Upper lobe of right lung (tissue), 1 donor: ENCODE measurements at regions not wholly inside any gene's neighbourhood (a gene's known extent, or its start where the extent isn't known, plus 50 kb on each side); places are given as distances from the start of the nearest gene placed in this dataset.
"Not testable (repeated sequence)": the region's sequence is repeated elsewhere in the genome, so short reads cannot be mapped to it uniquely, and the experiment has no call there.

Source experiments
- ATAC-seq: fragments of 200-7000 bp; cut with Tn5 transposase; one replicate; pipeline ENCODE4 v1.9.1; 2020; ENCODE audit warnings: mild to moderate bottlenecking, moderate library complexity
- DNase-seq: peaks from one replicate; pipeline ENCODE4 v3.0.0-alpha.2; 2020
- H3K27ac ChIP-seq: fragments of 200-600 bp; one replicate; pipeline ENCODE4 v1.8.0; 2022
- H3K27me3 ChIP-seq: fragments of 200-600 bp; one replicate; pipeline ENCODE4 v1.8.0; 2022; ENCODE audit warnings: mild to moderate bottlenecking
- H3K36me3 ChIP-seq: fragments of 200-600 bp; one replicate; pipeline ENCODE4 v1.8.0; 2022
- H3K4me1 ChIP-seq: fragments of 200-600 bp; one replicate; pipeline ENCODE4 v1.8.0; 2022
- H3K4me3 ChIP-seq: fragments of 200-600 bp; one replicate; pipeline ENCODE4 v1.8.0; 2022; ENCODE audit warnings: mild to moderate bottlenecking
- H3K9me3 ChIP-seq: fragments of 200-600 bp; one replicate; pipeline ENCODE4 v1.8.0; 2022
- intact Hi-C: fragments of 100-400 bp; cut with DNase I; formaldehyde crosslinking; loops from one replicate; pipeline ENCODE4 v1.11.0; 2022
- TF ChIP-seq, protein P1 (sequence below): fragments of 200-600 bp; IDR thresholded peaks from one replicate; pipeline ENCODE4 v1.8.0; 2022; ENCODE audit warnings: antibody characterized with exemption
- donor health status: DM: no; HTN: yes; CAD: no; lungs with severe emphysema.

- TF ChIP-seq, protein P1, sequence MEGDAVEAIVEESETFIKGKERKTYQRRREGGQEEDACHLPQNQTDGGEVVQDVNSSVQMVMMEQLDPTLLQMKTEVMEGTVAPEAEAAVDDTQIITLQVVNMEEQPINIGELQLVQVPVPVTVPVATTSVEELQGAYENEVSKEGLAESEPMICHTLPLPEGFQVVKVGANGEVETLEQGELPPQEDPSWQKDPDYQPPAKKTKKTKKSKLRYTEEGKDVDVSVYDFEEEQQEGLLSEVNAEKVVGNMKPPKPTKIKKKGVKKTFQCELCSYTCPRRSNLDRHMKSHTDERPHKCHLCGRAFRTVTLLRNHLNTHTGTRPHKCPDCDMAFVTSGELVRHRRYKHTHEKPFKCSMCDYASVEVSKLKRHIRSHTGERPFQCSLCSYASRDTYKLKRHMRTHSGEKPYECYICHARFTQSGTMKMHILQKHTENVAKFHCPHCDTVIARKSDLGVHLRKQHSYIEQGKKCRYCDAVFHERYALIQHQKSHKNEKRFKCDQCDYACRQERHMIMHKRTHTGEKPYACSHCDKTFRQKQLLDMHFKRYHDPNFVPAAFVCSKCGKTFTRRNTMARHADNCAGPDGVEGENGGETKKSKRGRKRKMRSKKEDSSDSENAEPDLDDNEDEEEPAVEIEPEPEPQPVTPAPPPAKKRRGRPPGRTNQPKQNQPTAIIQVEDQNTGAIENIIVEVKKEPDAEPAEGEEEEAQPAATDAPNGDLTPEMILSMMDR: no peak
- H3K36me3 ChIP-seq: no peaks in the 10 kb centered on the region
- ATAC-seq (peak; percentile 56), DNase-seq (no peak)
- intact Hi-C loops: loop anchor here (10.0 kb wide), 1 partner anchor 310 kb away; no protein-coding TSS in a partner anchor
- no peak overlapping the region for H3K4me3 ChIP-seq
- no peak overlapping the region for H3K27ac ChIP-seq
- H3K9me3 ChIP-seq: no peaks in the 10 kb centered on the region
- no peaks in the 10 kb centered on the region for H3K27me3 ChIP-seq
- H3K4me1 ChIP-seq: no peaks in the 10 kb centered on the region
Measured at GRCh38 chrX:151085207-151085606, 91.2 kb upstream of the GPR50 start.

DNA sequence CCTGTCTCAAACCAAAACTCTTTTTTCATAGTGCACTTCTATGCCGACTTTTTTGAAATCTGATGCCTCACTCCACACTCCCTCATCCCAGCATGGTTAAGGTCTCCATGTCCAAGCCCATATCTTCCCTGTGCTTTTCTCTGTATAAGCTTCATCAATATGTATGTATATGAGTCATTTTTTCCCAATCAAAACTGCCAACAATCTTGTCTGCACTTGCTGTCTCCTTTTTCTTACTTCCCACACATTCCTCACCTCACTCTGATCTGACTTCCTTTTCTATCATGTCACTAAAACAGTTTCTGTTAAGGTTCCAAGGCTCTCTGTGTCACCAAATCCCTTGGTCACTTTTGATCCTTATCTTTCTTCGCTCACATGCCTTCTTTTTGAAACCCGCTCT is 88.2 kb upstream of the GPR50 start:
- ATAC-seq: no peak
- TF ChIP-seq, protein P1: no peak
- no peaks in the 10 kb centered on the region for H3K36me3 ChIP-seq
- H3K9me3 ChIP-seq: no peaks in the 10 kb centered on the region
- H3K27me3 ChIP-seq: no peaks in the 10 kb centered on the region
- H3K27ac ChIP-seq: no peak overlapping the region
- no peak overlapping the region for H3K4me3 ChIP-seq
- intact Hi-C loops: loop anchor here (10.0 kb wide), 1 partner anchor 313 kb away; no protein-coding TSS in a partner anchor
- DNase-seq: no peak
- no peaks in the 10 kb centered on the region for H3K4me1 ChIP-seq

- DNase-seq (no peak), ATAC-seq (no peak)
- no peaks in the 10 kb centered on the region for H3K27me3 ChIP-seq
- no peak overlapping the region for H3K27ac ChIP-seq
- no peaks in the 10 kb centered on the region for H3K9me3 ChIP-seq
- no peaks in the 10 kb centered on the region for H3K36me3 ChIP-seq
- no peak overlapping the region for H3K4me3 ChIP-seq
- no peaks in the 10 kb centered on the region for H3K4me1 ChIP-seq
- intact Hi-C loops: no loop called here
- TF ChIP-seq, protein P1: no peak
Measured at GRCh38 chrX:151099001-151099400, 77.4 kb upstream of the GPR50 start.

- intact Hi-C loops: no loop called here
- no peak overlapping the region for H3K4me3 ChIP-seq
- H3K4me1 ChIP-seq: no peaks in the 10 kb centered on the region
- no peaks in the 10 kb centered on the region for H3K9me3 ChIP-seq
- H3K27ac ChIP-seq: no peak overlapping the region
- no peak for ATAC-seq
- no peaks in the 10 kb centered on the region for H3K36me3 ChIP-seq
- no peak for DNase-seq
- no peaks in the 10 kb centered on the region for H3K27me3 ChIP-seq
- TF ChIP-seq, protein P1: no peak
Measured at GRCh38 chrX:151100799-151101198, 75.6 kb upstream of the GPR50 start.

DNA sequence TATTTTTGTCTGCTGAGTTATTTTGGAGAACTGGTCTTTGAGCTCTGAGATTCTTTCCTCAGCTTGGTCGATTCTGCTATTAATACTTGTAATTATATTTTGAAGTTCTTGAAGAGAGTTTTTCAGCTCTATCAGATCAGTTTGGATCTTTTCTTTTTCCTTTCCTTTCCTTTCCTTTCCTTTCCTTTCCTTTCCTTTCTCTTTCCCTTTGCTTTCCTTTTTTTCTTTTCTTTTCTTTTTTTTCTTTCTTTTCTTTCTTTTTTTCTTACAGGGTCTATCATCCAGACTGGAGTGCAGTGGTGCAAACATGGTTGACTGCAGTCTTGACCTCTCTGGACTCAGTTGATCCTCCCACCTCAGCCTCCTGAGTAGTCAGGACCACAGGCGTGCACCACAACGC is 63.2 kb upstream of the GPR50 start:
- H3K4me1 ChIP-seq, H3K27ac ChIP-seq, DNase-seq, H3K9me3 ChIP-seq, H3K27me3 ChIP-seq, H3K4me3 ChIP-seq, H3K36me3 ChIP-seq, ATAC-seq, intact Hi-C loops: not testable (repeated sequence)
